ENCODE measurements at regions not wholly inside any gene's neighbourhood (a gene's known extent, or its start where the extent isn't known, plus 50 kb on each side); places are given as distances from the start of the nearest gene placed in this dataset.

DNA sequence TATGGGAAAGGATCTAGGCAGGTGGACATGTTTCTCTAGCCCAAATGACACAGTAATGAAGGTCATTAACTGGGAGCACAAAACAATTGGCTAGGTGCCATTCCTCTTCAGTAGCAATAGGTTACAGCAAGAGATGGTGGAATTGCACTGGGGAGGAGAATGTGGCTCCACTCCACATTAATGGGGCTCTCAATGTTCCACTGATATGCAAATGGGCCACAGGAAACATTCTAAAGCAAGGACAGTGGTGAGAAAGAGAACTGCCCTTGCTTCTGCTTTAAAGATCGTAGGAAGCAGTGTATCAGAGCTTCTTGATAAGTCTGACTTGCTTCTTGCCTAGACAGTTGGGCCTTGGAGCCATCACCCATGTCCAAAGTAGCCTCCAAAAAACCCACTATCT lies 271.4 kb upstream of the PPP2R3A start:
- TF ChIP-seq, protein P1, sequence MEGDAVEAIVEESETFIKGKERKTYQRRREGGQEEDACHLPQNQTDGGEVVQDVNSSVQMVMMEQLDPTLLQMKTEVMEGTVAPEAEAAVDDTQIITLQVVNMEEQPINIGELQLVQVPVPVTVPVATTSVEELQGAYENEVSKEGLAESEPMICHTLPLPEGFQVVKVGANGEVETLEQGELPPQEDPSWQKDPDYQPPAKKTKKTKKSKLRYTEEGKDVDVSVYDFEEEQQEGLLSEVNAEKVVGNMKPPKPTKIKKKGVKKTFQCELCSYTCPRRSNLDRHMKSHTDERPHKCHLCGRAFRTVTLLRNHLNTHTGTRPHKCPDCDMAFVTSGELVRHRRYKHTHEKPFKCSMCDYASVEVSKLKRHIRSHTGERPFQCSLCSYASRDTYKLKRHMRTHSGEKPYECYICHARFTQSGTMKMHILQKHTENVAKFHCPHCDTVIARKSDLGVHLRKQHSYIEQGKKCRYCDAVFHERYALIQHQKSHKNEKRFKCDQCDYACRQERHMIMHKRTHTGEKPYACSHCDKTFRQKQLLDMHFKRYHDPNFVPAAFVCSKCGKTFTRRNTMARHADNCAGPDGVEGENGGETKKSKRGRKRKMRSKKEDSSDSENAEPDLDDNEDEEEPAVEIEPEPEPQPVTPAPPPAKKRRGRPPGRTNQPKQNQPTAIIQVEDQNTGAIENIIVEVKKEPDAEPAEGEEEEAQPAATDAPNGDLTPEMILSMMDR (IDR thresholded peaks at IDR 0.05; ENCODE audit: extremely low read depth, low read depth, low read length), result no peak
- no peaks in the 10 kb centered on the region for H3K36me3 ChIP-seq (ENCODE audit: insufficient read depth, low read length)
- no peak overlapping the region for H3K27ac ChIP-seq (ENCODE audit: low read depth, low read length)
- no peak for DNase-seq (ENCODE audit: insufficient read length, low spot score, missing footprints)
- no peak overlapping the region for H3K4me3 ChIP-seq (ENCODE audit: insufficient read depth, low read length)
- H4K20me1 ChIP-seq (ENCODE audit: insufficient read depth, low read length), result no peaks in the 10 kb centered on the region
- no peak overlapping the region for H2AFZ ChIP-seq (ENCODE audit: low read length)
- H3K79me2 ChIP-seq (ENCODE audit: insufficient read depth, low read length), result no peaks in the 10 kb centered on the region
- H3K9me3 ChIP-seq (ENCODE audit: low read depth, low read length), result no peaks in the 10 kb centered on the region
- no peaks in the 10 kb centered on the region for H3K4me1 ChIP-seq (ENCODE audit: insufficient read depth, low read length)
- H3K27me3 ChIP-seq (ENCODE audit: insufficient read depth, low read length), result no peaks in the 10 kb centered on the region
- no peak overlapping the region for H3K4me2 ChIP-seq (ENCODE audit: insufficient read depth, low read length)

DNA sequence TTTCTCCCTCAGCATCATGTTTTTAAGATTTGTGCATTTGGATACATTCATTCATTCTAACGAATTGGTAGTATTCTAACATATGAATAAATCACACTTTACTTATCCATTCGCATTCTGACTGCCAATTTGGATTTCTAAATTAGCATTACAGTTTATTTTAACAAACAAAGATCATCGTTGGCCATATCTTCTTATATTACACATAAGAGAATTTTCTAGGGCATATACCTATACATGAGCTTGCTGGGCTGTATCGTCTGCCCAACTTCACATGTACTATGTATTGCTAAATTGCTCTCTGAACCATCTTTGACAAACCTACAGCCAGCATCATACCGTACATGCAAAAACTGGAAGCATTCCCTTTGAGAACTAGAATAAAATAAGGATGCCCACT lies 265.8 kb upstream of the PPP2R3A start:
- H3K4me3 ChIP-seq (ENCODE audit: insufficient read depth, low read length), result no peak overlapping the region
- H3K4me1 ChIP-seq (ENCODE audit: insufficient read depth, low read length), result no peaks in the 10 kb centered on the region
- no peak overlapping the region for H3K27ac ChIP-seq (ENCODE audit: low read depth, low read length)
- H3K36me3 ChIP-seq (ENCODE audit: insufficient read depth, low read length), result no peaks in the 10 kb centered on the region
- no peak overlapping the region for H2AFZ ChIP-seq (ENCODE audit: low read length)
- H3K27me3 ChIP-seq (ENCODE audit: insufficient read depth, low read length), result no peaks in the 10 kb centered on the region
- H3K79me2 ChIP-seq (ENCODE audit: insufficient read depth, low read length), result no peaks in the 10 kb centered on the region
- H3K9me3 ChIP-seq (ENCODE audit: low read depth, low read length), result no peaks in the 10 kb centered on the region
- TF ChIP-seq, protein P1 (IDR thresholded peaks at IDR 0.05; ENCODE audit: extremely low read depth, low read depth, low read length), result no peak
- H3K4me2 ChIP-seq (ENCODE audit: insufficient read depth, low read length), result no peak overlapping the region
- no peaks in the 10 kb centered on the region for H4K20me1 ChIP-seq (ENCODE audit: insufficient read depth, low read length)
- no peak for DNase-seq (ENCODE audit: insufficient read length, low spot score, missing footprints)

DNA sequence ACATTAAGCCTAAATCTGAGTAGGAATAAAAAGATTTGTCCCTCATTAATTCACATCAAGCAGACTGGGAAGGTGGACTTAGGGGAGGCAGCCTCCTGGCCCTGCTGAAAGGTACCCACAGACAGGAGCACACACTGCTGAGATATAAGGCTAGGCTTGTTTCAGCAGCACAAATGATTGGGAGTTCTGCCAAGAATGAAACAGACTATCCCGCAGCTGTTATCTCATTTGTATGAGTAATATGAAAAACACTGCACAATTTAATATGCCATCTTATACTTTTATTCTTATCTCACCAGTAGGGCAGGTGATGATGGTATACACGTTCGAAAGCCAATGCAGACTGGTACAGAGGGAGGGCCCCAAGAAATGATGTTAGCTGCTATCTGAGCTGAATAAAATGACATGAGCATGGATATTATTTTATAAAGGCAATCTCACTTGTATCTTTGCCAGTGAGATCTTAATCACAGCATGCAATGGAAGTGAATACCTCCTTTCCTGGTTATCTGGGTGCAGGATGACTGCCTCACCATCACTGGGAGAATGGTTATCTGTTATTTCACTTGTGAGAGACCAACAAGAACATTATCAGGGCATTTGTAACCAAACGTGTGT lies 258.7 kb upstream of the PPP2R3A start:
- Histone ChIP-seq H3K4me2 (ENCODE audit: insufficient read depth, low read length) (no peak overlapping the region), H3K27me3 (ENCODE audit: insufficient read depth, low read length) (no peaks in the 10 kb centered on the region), H3K79me2 (ENCODE audit: insufficient read depth, low read length) (no peaks in the 10 kb centered on the region), H2AFZ (ENCODE audit: low read length) (no peak overlapping the region), H3K4me1 (ENCODE audit: insufficient read depth, low read length) (no peaks in the 10 kb centered on the region), H3K9me3 (ENCODE audit: low read depth, low read length) (no peaks in the 10 kb centered on the region), H3K27ac (ENCODE audit: low read depth, low read length) (no peak overlapping the region), H3K4me3 (ENCODE audit: insufficient read depth, low read length) (no peak overlapping the region), H3K36me3 (ENCODE audit: insufficient read depth, low read length) (no peaks in the 10 kb centered on the region), H4K20me1 (ENCODE audit: insufficient read depth, low read length) (no peaks in the 10 kb centered on the region)
- TF ChIP-seq, protein P1 (IDR thresholded peaks at IDR 0.05; ENCODE audit: extremely low read depth, low read depth, low read length), result no peak
- no peak for DNase-seq (ENCODE audit: insufficient read length, low spot score, missing footprints)

DNA sequence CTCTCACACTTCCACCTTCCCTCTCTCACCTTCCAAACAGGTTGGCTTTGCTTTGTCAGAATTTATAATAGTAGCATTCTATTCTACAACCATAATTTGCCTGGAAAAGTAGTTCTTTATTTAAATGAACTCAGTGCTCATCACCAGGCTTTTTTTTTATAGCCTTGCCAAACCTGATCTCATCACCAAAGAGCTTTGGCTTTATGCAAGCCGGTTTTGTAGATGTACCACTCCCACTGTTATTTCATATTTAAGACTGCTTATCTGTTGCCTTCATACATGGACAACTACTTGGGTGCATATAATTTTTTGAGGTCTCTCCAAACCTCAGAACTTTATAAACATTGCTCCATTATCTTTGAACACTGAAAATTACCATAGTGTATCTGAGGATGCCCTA lies 246.1 kb upstream of the PPP2R3A start:
- no peaks in the 10 kb centered on the region for H3K36me3 ChIP-seq (ENCODE audit: insufficient read depth, low read length)
- no peak overlapping the region for H3K4me3 ChIP-seq (ENCODE audit: insufficient read depth, low read length)
- DNase-seq (ENCODE audit: insufficient read length, low spot score, missing footprints), result no peak
- no peaks in the 10 kb centered on the region for H3K79me2 ChIP-seq (ENCODE audit: insufficient read depth, low read length)
- no peak overlapping the region for H3K27ac ChIP-seq (ENCODE audit: low read depth, low read length)
- no peaks in the 10 kb centered on the region for H3K9me3 ChIP-seq (ENCODE audit: low read depth, low read length)
- TF ChIP-seq, protein P1 (IDR thresholded peaks at IDR 0.05; ENCODE audit: extremely low read depth, low read depth, low read length), result no peak
- H3K4me2 ChIP-seq (ENCODE audit: insufficient read depth, low read length), result no peak overlapping the region
- no peak overlapping the region for H2AFZ ChIP-seq (ENCODE audit: low read length)
- no peaks in the 10 kb centered on the region for H3K27me3 ChIP-seq (ENCODE audit: insufficient read depth, low read length)
- no peaks in the 10 kb centered on the region for H4K20me1 ChIP-seq (ENCODE audit: insufficient read depth, low read length)
- H3K4me1 ChIP-seq (ENCODE audit: insufficient read depth, low read length), result no peaks in the 10 kb centered on the region
